ENCODE measurements at regions not wholly inside any gene's neighbourhood (a gene's known extent, or its start where the extent isn't known, plus 50 kb on each side); places are given as distances from the start of the nearest gene placed in this dataset.

DNA sequence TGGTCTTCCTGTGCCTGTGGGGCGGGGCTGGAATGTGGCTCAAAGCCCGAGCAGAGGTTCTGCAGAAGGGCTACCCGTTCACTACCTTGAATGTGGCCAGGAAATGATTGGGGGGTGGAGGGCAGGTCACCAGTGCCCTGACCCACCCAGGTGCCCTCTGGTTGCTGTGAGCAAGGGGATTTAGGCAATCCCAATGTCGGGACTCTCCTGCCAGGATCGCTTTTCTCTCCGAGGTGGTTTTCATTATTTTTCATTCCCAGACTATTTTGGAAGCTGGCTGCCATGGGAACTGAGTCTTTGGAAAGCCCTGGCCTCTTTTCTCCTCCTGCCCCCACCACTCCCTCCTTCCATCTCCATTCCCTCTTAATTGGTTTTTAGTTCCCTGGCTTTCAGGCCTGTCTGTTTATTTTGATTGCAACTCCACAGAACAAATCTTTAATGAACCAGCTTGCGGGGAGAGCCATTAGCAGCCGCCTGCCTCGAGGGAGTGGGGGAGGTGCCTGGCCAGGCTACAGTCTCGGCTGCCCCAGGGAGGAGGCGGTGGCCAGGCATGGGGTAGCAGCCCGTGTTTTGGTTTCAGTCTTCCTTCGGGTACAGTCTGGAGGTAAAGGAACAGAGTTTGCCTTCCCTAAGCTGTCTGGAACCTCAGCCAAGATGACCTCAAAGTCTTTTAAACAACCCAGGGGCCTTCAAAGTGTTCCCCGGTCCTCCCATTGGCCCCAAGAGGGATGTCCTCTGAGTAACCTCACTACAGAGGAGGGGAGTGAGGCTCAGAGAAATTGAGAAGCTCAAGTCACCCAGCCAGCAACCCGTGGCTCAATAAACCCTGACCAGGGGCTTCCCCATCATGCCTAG is 114.4 kb upstream of the HAAO start:
- no peaks in the 10 kb centered on the region for H3K9me3 Mint-ChIP-seq
- POLR2A ChIA-PET, result no interaction called here
- H3K27ac Mint-ChIP-seq, result no peak overlapping the region
- H3K36me3 Mint-ChIP-seq, result no peaks in the 10 kb centered on the region
- peaks cover 0 to 25% (median 17%) of the 10 kb centered on the region in 5 donors for H3K27me3 Mint-ChIP-seq
- H3K4me3 Mint-ChIP-seq, result no peak overlapping the region
- no peak for ATAC-seq
- H3K4me1 Mint-ChIP-seq, result peaks cover 0 to 7% (median 3%) of the 10 kb centered on the region in 4 donors
- DNase-seq, result peak in 1 of 10 donors; percentile 44

- H3K27ac Mint-ChIP-seq, result no peak overlapping the region
Measured at GRCh38 chr2:42906111-42906556, 113.8 kb upstream of the HAAO start.

GRCh38 chr2:42905341-42906110 is 113.1 kb upstream of the HAAO start:
- no peaks in the 10 kb centered on the region for H3K9me3 Mint-ChIP-seq
- DNase-seq, result peak in 1 of 10 donors; percentile 4
- H3K27me3 Mint-ChIP-seq, result peaks cover 0 to 25% (median 17%) of the 10 kb centered on the region in 5 donors
- peaks cover 0 to 7% (median 3%) of the 10 kb centered on the region in 4 donors for H3K4me1 Mint-ChIP-seq
- H3K27ac Mint-ChIP-seq, result no peak overlapping the region
- ATAC-seq, result no peak
- H3K4me3 Mint-ChIP-seq, result no peak overlapping the region
- POLR2A ChIA-PET, result no interaction called here
- no peaks in the 10 kb centered on the region for H3K36me3 Mint-ChIP-seq

More at GRCh38 chr2:42906111-42906556, 113.8 kb upstream of the HAAO start:
- no peaks in the 10 kb centered on the region for H3K9me3 Mint-ChIP-seq
- peaks cover 0 to 25% (median 17%) of the 10 kb centered on the region in 5 donors for H3K27me3 Mint-ChIP-seq
- DNase-seq (peak in 1 of 10 donors; percentile 58), ATAC-seq (no peak)
- POLR2A ChIA-PET, result no interaction called here
- H3K4me1 Mint-ChIP-seq, result peaks cover 0 to 7% (median 3%) of the 10 kb centered on the region in 4 donors
- H3K4me3 Mint-ChIP-seq, result no peak overlapping the region
- no peaks in the 10 kb centered on the region for H3K36me3 Mint-ChIP-seq

DNA sequence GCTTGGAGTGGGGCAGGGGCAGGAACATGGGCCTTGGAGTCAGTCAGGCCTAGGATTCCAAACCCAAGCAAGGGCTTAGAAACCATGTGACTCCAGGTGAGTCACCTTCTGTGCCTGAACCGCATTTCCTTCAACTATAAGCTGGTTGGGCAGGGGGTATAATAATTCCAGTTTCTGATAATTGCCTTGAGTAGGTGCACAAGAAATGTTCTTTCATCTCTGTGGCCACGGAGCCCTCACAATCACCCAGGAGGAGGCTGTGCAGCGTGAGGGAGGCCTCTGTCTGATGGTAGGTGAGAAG is 112.1 kb upstream of the HAAO start:
- Mint-ChIP-seq H3K4me3 (no peak overlapping the region), H3K9me3 (no peaks in the 10 kb centered on the region), H3K36me3 (no peaks in the 10 kb centered on the region), H3K4me1 (peaks cover 0 to 7% (median 3%) of the 10 kb centered on the region in 4 donors), H3K27ac (no peak overlapping the region), H3K27me3 (peaks cover 0 to 25% (median 17%) of the 10 kb centered on the region in 5 donors)
- ATAC-seq (no peak), DNase-seq (no peak)
- POLR2A ChIA-PET, result no interaction called here

- POLR2A ChIA-PET, result no interaction called here
- Mint-ChIP-seq H3K4me1 (peaks cover 0 to 7% (median 3%) of the 10 kb centered on the region in 4 donors), H3K4me3 (no peak overlapping the region), H3K36me3 (no peaks in the 10 kb centered on the region), H3K27me3 (peaks cover 0 to 25% (median 17%) of the 10 kb centered on the region in 5 donors), H3K9me3 (no peaks in the 10 kb centered on the region), H3K27ac (no peak overlapping the region)
- DNase-seq, result peak in 1 of 10 donors; percentile 1
- no peak for ATAC-seq
Measured at GRCh38 chr2:42903821-42904575, 111.6 kb upstream of the HAAO start.

DNA sequence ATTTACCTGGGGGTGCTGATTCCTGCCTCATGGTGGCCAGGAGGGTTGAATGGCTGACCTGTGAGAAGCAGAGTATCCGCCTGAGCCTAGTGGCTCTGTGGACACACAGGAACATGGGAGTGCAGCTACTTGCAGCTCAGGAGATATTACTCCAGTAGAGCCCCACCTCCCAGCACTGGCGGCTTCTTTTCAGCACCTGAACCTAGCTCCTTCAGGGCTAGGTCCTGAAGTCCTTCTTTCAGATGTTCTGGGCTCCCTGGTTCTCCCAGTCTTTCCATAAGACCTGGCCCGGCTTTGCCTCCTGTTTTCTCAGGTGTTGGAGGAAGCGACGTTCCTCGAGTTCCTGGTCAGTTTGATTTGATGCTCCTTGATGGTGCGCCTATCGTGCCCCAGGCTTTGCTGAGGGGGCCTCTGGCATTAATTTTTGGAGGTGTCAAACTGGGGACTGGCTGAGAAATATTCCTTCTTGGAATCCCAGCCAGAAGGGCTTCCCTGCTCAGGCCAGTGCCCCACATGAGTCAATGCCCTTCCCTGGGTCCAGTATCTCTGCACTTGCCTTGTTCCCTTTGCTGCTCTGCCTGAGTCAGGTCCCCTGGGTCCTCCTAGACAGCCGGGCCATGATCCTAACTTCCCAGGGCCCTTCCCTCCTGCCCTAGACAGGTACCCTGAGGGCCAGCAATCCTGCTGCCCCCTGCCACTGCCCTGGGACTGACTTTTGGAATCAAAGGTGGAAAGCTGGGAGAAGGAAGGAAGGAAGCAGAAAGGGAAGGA is 110.7 kb upstream of the HAAO start:
- H3K4me1 Mint-ChIP-seq, result peaks cover 0 to 7% (median 3%) of the 10 kb centered on the region in 4 donors
- H3K9me3 Mint-ChIP-seq, result no peaks in the 10 kb centered on the region
- no peak for ATAC-seq
- peaks cover 0 to 25% (median 17%) of the 10 kb centered on the region in 5 donors for H3K27me3 Mint-ChIP-seq
- no peak overlapping the region for H3K4me3 Mint-ChIP-seq
- POLR2A ChIA-PET, result no interaction called here
- DNase-seq, result peak in 1 of 10 donors; percentile 41
- no peak overlapping the region for H3K27ac Mint-ChIP-seq
- no peaks in the 10 kb centered on the region for H3K36me3 Mint-ChIP-seq

GRCh38 chr2:42901076-42901640 is 108.8 kb upstream of the HAAO start:
- POLR2A ChIA-PET, result no interaction called here
- Mint-ChIP-seq H3K9me3 (no peaks in the 10 kb centered on the region), H3K27me3 (peaks cover 0 to 19% (median 12%) of the 10 kb centered on the region in 5 donors), H3K4me3 (no peak overlapping the region), H3K36me3 (no peaks in the 10 kb centered on the region), H3K27ac (peak overlapping the region in 1 of 10 donors; percentile 19), H3K4me1 (peaks cover 0 to 3% (median 2%) of the 10 kb centered on the region in 4 donors)
- ATAC-seq (no peak), DNase-seq (no peak)

DNA sequence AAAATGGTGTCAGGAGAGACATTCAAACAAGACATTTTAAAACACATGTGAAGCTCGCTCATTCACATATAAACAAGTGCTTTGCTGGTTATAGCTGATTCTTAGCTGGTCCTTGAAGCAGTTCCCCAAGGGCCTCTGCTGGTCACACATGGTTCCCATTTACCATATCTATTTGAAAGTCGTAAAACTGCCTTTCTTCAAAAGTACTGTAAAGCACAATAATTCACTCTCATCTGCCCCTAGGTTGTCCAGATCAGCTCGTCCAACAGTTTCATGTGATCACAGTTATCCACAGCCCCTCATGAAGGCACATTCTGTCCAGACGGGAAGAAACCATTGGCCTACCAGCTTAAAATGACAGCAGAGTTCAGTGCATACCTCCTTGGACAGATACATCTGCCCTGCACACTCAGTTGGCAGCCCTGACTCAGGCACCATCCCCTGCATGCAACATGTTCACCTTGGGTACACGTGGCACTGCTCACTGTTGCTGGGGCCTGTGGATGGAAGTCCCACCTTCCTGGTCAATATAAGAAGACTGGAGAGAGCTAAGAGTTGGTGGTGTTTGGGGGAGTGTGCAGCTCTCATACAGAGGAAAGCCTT is 108.0 kb upstream of the HAAO start:
- H3K4me3 Mint-ChIP-seq, result no peak overlapping the region
- no peak for ATAC-seq
- no peak for DNase-seq
- POLR2A ChIA-PET, result no interaction called here
- H3K9me3 Mint-ChIP-seq, result no peaks in the 10 kb centered on the region
- H3K27ac Mint-ChIP-seq, result no peak overlapping the region
- peaks cover 0 to 13% (median 5%) of the 10 kb centered on the region in 5 donors for H3K27me3 Mint-ChIP-seq
- H3K4me1 Mint-ChIP-seq, result no peaks in the 10 kb centered on the region
- no peaks in the 10 kb centered on the region for H3K36me3 Mint-ChIP-seq

- H3K4me3 Mint-ChIP-seq, result no peak overlapping the region
- no peak overlapping the region for H3K27ac Mint-ChIP-seq
- no peaks in the 10 kb centered on the region for H3K9me3 Mint-ChIP-seq
- DNase-seq (no peak), ATAC-seq (no peak)
- POLR2A ChIA-PET, result no interaction called here
- H3K4me1 Mint-ChIP-seq, result no peaks in the 10 kb centered on the region
- no peaks in the 10 kb centered on the region for H3K36me3 Mint-ChIP-seq
- H3K27me3 Mint-ChIP-seq, result no peaks in the 10 kb centered on the region
Measured at GRCh38 chr2:42897358-42897757, 105.0 kb upstream of the HAAO start.

- POLR2A ChIA-PET, result no interaction called here
- Mint-ChIP-seq H3K9me3 (no peaks in the 10 kb centered on the region), H3K36me3 (no peaks in the 10 kb centered on the region), H3K4me1 (no peaks in the 10 kb centered on the region), H3K27ac (no peak overlapping the region), H3K4me3 (no peak overlapping the region), H3K27me3 (no peaks in the 10 kb centered on the region)
- ATAC-seq (no peak), DNase-seq (no peak)
Measured at GRCh38 chr2:42895791-42896135, 103.4 kb upstream of the HAAO start.

- Mint-ChIP-seq H3K9me3 (no peaks in the 10 kb centered on the region), H3K36me3 (no peaks in the 10 kb centered on the region), H3K27me3 (no peaks in the 10 kb centered on the region), H3K4me3 (no peak overlapping the region), H3K27ac (no peak overlapping the region), H3K4me1 (no peaks in the 10 kb centered on the region)
- DNase-seq, result no peak
- no peak for ATAC-seq
- POLR2A ChIA-PET, result no interaction called here
Measured at GRCh38 chr2:42895134-42895790, 102.9 kb upstream of the HAAO start.

All from naive thymus-derived CD8-positive, alpha-beta T cell (primary cell).